ENCODE measurements at regions not wholly inside any gene's neighbourhood (a gene's known extent, or its start where the extent isn't known, plus 50 kb on each side); places are given as distances from the start of the nearest gene placed in this dataset.
A peak's percentile ranks its signal among the peaks of the same experiment; 100 is the strongest.
"Not testable (repeated sequence)": the region's sequence is repeated elsewhere in the genome, so short reads cannot be mapped to it uniquely, and the experiment has no call there.

GRCh38 chrX:132302687-132303086 lies 83.4 kb upstream of the RAP2C start:
- not testable (repeated sequence) for H3K4me2 ChIP-seq (ENCODE audit: low read length); H2AFZ ChIP-seq (ENCODE audit: low read depth, low read length); H3K4me3 ChIP-seq (ENCODE audit: low read length); H4K20me1 ChIP-seq (ENCODE audit: insufficient read depth, low read length); H3K27ac ChIP-seq (ENCODE audit: low read length); H3K27me3 ChIP-seq (ENCODE audit: low read depth, low read length); H3K79me2 ChIP-seq (ENCODE audit: low read length); H3K4me1 ChIP-seq (ENCODE audit: low read length); H3K9me3 ChIP-seq (ENCODE audit: insufficient read depth, low read length); H3K36me3 ChIP-seq (replicated peaks; ENCODE audit: low read depth, low read length); H3K9ac ChIP-seq (ENCODE audit: low read length)

GRCh38 chrX:132294776-132295495 lies 75.7 kb upstream of the RAP2C start:
- no peaks in the 10 kb centered on the region for H3K4me1 ChIP-seq (ENCODE audit: low read length)
- H3K9me3 ChIP-seq (ENCODE audit: insufficient read depth, low read length), result no peaks in the 10 kb centered on the region
- no peak overlapping the region for H3K4me2 ChIP-seq (ENCODE audit: low read length)
- no peak overlapping the region for H3K9ac ChIP-seq (ENCODE audit: low read length)
- H4K20me1 ChIP-seq (ENCODE audit: insufficient read depth, low read length), result no peaks in the 10 kb centered on the region
- no peak overlapping the region for H3K4me3 ChIP-seq (ENCODE audit: low read length)
- H3K27ac ChIP-seq (ENCODE audit: low read length), result no peak overlapping the region
- no peak for TF ChIP-seq EZH2phosphoT487 (IDR thresholded peaks at IDR 0.05; ENCODE audit: low read depth)
- H2AFZ ChIP-seq (ENCODE audit: low read depth, low read length), result no peak overlapping the region
- H3K79me2 ChIP-seq (ENCODE audit: low read length), result no peaks in the 10 kb centered on the region
- no peaks in the 10 kb centered on the region for H3K27me3 ChIP-seq (ENCODE audit: low read depth, low read length)
- no peaks in the 10 kb centered on the region for H3K36me3 ChIP-seq (replicated peaks; ENCODE audit: low read depth, low read length)

GRCh38 chrX:132294192-132294591 lies 74.9 kb upstream of the RAP2C start:
- Histone ChIP-seq H3K27ac (ENCODE audit: low read length) (no peak overlapping the region), H3K9me3 (ENCODE audit: insufficient read depth, low read length) (no peaks in the 10 kb centered on the region), H3K9ac (ENCODE audit: low read length) (no peak overlapping the region), H3K27me3 (ENCODE audit: low read depth, low read length) (no peaks in the 10 kb centered on the region), H3K4me3 (ENCODE audit: low read length) (no peak overlapping the region), H3K36me3 (replicated peaks; ENCODE audit: low read depth, low read length) (no peaks in the 10 kb centered on the region), H3K4me2 (ENCODE audit: low read length) (no peak overlapping the region), H2AFZ (ENCODE audit: low read depth, low read length) (no peak overlapping the region), H4K20me1 (ENCODE audit: insufficient read depth, low read length) (no peaks in the 10 kb centered on the region), H3K79me2 (ENCODE audit: low read length) (no peaks in the 10 kb centered on the region), H3K4me1 (ENCODE audit: low read length) (no peaks in the 10 kb centered on the region)
- TF ChIP-seq CTCF (IDR thresholded peaks at IDR 0.05; ENCODE audit: low read depth, low read length), result no peak
- no peak for TF ChIP-seq EZH2phosphoT487 (IDR thresholded peaks at IDR 0.05; ENCODE audit: low read depth)

GRCh38 chrX:132292793-132293192 lies 73.5 kb upstream of the RAP2C start:
- H4K20me1 ChIP-seq (ENCODE audit: insufficient read depth, low read length), result no peaks in the 10 kb centered on the region
- peak overlapping the region; percentile 20; the same call in 1 of the 2 replicates for H3K4me2 ChIP-seq (ENCODE audit: low read length)
- H2AFZ ChIP-seq (ENCODE audit: low read depth, low read length), result no peak overlapping the region
- H3K27ac ChIP-seq (ENCODE audit: low read length), result no peak overlapping the region
- no peaks in the 10 kb centered on the region for H3K9me3 ChIP-seq (ENCODE audit: insufficient read depth, low read length)
- no peak overlapping the region for H3K9ac ChIP-seq (ENCODE audit: low read length)
- H3K27me3 ChIP-seq (ENCODE audit: low read depth, low read length), result no peaks in the 10 kb centered on the region
- no peaks in the 10 kb centered on the region for H3K79me2 ChIP-seq (ENCODE audit: low read length)
- H3K4me1 ChIP-seq (ENCODE audit: low read length), result no peaks in the 10 kb centered on the region
- no peaks in the 10 kb centered on the region for H3K36me3 ChIP-seq (replicated peaks; ENCODE audit: low read depth, low read length)
- TF ChIP-seq CTCF (IDR thresholded peaks at IDR 0.05; ENCODE audit: low read depth, low read length) (peak; percentile 67), EZH2phosphoT487 (IDR thresholded peaks at IDR 0.05; ENCODE audit: low read depth) (no peak)
- H3K4me3 ChIP-seq (ENCODE audit: low read length), result no peak overlapping the region

DNA sequence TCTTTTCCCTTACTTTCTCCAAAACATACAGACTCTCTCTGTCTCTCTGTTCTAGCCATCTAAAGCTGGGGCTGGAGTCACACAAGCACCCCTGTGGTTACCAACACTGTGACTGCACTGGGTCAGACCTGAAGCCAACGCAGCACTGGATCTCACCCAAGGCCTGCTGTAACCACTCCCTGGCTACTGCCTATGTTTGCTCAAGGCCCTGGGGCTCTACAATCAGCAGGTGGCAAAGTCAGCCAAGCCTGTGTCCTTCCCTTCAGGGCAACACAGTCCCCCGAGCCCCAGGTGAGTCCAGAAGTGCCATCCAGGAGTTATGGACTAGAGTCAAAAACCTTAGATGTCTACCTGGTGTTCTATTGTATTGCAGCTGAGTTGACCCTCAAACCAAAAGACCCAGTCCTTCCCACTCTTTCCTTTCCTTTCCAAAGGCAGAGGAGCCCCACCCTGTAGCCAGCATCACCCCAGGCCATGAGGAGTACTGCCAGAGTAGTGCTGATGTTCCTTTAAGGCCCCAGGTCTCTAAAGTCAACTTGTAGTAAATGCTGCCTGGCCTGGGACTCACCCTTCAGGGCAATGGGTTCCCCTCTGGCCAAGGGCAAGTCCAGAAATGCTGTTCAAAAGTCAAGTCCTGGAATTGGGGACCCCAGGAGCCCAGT lies 58.8 kb upstream of the RAP2C start:
- Histone ChIP-seq H3K9me3 (ENCODE audit: insufficient read depth, low read length) (no peaks in the 10 kb centered on the region), H4K20me1 (ENCODE audit: insufficient read depth, low read length) (no peaks in the 10 kb centered on the region), H3K4me2 (ENCODE audit: low read length) (no peak overlapping the region), H3K79me2 (ENCODE audit: low read length) (no peaks in the 10 kb centered on the region), H3K4me3 (ENCODE audit: low read length) (no peak overlapping the region), H3K36me3 (replicated peaks; ENCODE audit: low read depth, low read length) (no peaks in the 10 kb centered on the region), H3K9ac (ENCODE audit: low read length) (no peak overlapping the region), H2AFZ (ENCODE audit: low read depth, low read length) (no peak overlapping the region), H3K27me3 (ENCODE audit: low read depth, low read length) (no peaks in the 10 kb centered on the region), H3K27ac (ENCODE audit: low read length) (no peak overlapping the region), H3K4me1 (ENCODE audit: low read length) (no peaks in the 10 kb centered on the region)
- TF ChIP-seq CTCF (IDR thresholded peaks at IDR 0.05; ENCODE audit: low read depth, low read length) (no peak), EZH2phosphoT487 (IDR thresholded peaks at IDR 0.05; ENCODE audit: low read depth) (no peak)

All from OCI-LY3 (cell line).